ENCODE measurements at regions not wholly inside any gene's neighbourhood (a gene's known extent, or its start where the extent isn't known, plus 50 kb on each side); places are given as distances from the start of the nearest gene placed in this dataset.

GRCh38 chr6:44561060-44561623 lies 173.6 kb downstream of the CDC5L start:
- DNase-seq: no peak

GRCh38 chr6:44561832-44562665 lies 174.5 kb downstream of the CDC5L start:
- no peak for DNase-seq

- no peak for DNase-seq
Observed at GRCh38 chr6:44563397-44563796, 175.9 kb downstream of the CDC5L start.

GRCh38 chr6:44564906-44565524 lies 177.5 kb downstream of the CDC5L start:
- DNase-seq: no peak

- no peak for DNase-seq
Observed at GRCh38 chr6:44567406-44567805, 179.9 kb downstream of the CDC5L start.

- no peak for DNase-seq
Observed at GRCh38 chr6:44569131-44569530, 181.6 kb downstream of the CDC5L start.

- no peak for DNase-seq
Observed at GRCh38 chr6:44569931-44570385, 182.5 kb downstream of the CDC5L start.

- no peak for DNase-seq
Observed at GRCh38 chr6:44571510-44571909, 184.0 kb downstream of the CDC5L start.

- no peak for DNase-seq
Observed at GRCh38 chr6:44572346-44572745, 184.8 kb downstream of the CDC5L start.

- no peak for DNase-seq
Observed at GRCh38 chr6:44575644-44576043, 188.1 kb downstream of the CDC5L start.

GRCh38 chr6:44576132-44576631 lies 188.7 kb downstream of the CDC5L start:
- DNase-seq: no peak

GRCh38 chr6:44580901-44581300 lies 193.4 kb downstream of the CDC5L start:
- no peak for DNase-seq

- DNase-seq: no peak
Observed at GRCh38 chr6:44582930-44583329, 195.4 kb downstream of the CDC5L start.

- no peak for DNase-seq
Observed at GRCh38 chr6:44590471-44590870, 203.0 kb downstream of the CDC5L start.

GRCh38 chr6:44593539-44593944 lies 206.0 kb downstream of the CDC5L start:
- DNase-seq: no peak

GRCh38 chr6:44594481-44594880 lies 207.0 kb downstream of the CDC5L start:
- no peak for DNase-seq

GRCh38 chr6:44598679-44599078 lies 211.2 kb downstream of the CDC5L start:
- DNase-seq: no peak

- DNase-seq: no peak
Observed at GRCh38 chr6:44599672-44600071, 212.2 kb downstream of the CDC5L start.

GRCh38 chr6:44603044-44603686 lies 215.7 kb downstream of the CDC5L start:
- no peak for DNase-seq

- DNase-seq: no peak
Observed at GRCh38 chr6:44606504-44606903, 219.0 kb downstream of the CDC5L start.

- DNase-seq: no peak
Observed at GRCh38 chr6:44606976-44607375, 219.5 kb downstream of the CDC5L start.

- no peak for DNase-seq
Observed at GRCh38 chr6:44608175-44608574, 220.7 kb downstream of the CDC5L start.

GRCh38 chr6:44609051-44609612 lies 221.6 kb downstream of the CDC5L start:
- no peak for DNase-seq

Measured in SIG-M5 (cell line).